KMS-11 (cell line): ENCODE measurements at regions not wholly inside any gene's neighbourhood (a gene's known extent, or its start where the extent isn't known, plus 50 kb on each side); places are given as distances from the start of the nearest gene placed in this dataset.

Source experiments
- H2AFZ ChIP-seq: fragments of 200-600 bp; sonication (generic); 2 replicates; pipeline ENCODE4 v1.6.1; 2016; ENCODE audit warnings: antibody characterized with exemption, mixed run types, low read depth
- H3K27ac ChIP-seq: fragments of 200-600 bp; sonication (generic); 2 replicates; pipeline ENCODE4 v1.6.1; 2016; ENCODE audit warnings: mild to moderate bottlenecking, mixed run types
- H3K27me3 ChIP-seq: fragments of 200-600 bp; sonication (generic); 2 replicates; pipeline ENCODE4 v1.6.1; 2017; ENCODE audit warnings: mild to moderate bottlenecking, low read depth, mixed run types, moderate library complexity; ENCODE audit not compliant: insufficient read depth
- H3K36me3 ChIP-seq: fragments of 200-600 bp; sonication (generic); 2 replicates; pipeline ENCODE4 v1.6.1; 2017; ENCODE audit warnings: mild to moderate bottlenecking, mixed run types; ENCODE audit not compliant: insufficient read depth
- H3K4me1 ChIP-seq: fragments of 200-600 bp; sonication (generic); 2 replicates; pipeline ENCODE4 v1.6.1; 2016; ENCODE audit warnings: mild to moderate bottlenecking, low read depth, mixed run types; ENCODE audit not compliant: poor library complexity, severe bottlenecking
- H3K4me2 ChIP-seq: fragments of 200-600 bp; sonication (generic); 2 replicates; pipeline ENCODE4 v1.7.0; 2016; ENCODE audit warnings: mild to moderate bottlenecking, mixed run types
- H3K4me3 ChIP-seq: fragments of 200-600 bp; sonication (generic); IDR thresholded peaks from 2 replicates; pipeline ENCODE4 v1.6.1; 2017; ENCODE audit warnings: low read depth, low read length, mixed read lengths; ENCODE audit not compliant: insufficient read depth
- H3K79me2 ChIP-seq: fragments of 200-600 bp; sonication (generic); 2 replicates; pipeline ENCODE4 v1.6.1; 2016; ENCODE audit warnings: low read depth, mixed run types; ENCODE audit not compliant: insufficient read depth
- H3K9ac ChIP-seq: fragments of 200-600 bp; sonication (generic); 2 replicates; pipeline ENCODE4 v1.6.1; 2016; ENCODE audit warnings: mild to moderate bottlenecking, mixed run types
- H4K20me1 ChIP-seq: fragments of 200-600 bp; sonication (generic); 2 replicates; pipeline ENCODE4 v1.6.1; 2016; ENCODE audit warnings: mild to moderate bottlenecking, mixed run types; ENCODE audit not compliant: insufficient read depth
- CTCF ChIP-seq: fragments of 200-600 bp; sonication (generic); conservative IDR thresholded peaks from 2 replicates; pipeline ENCODE4 v1.6.1; 2017; ENCODE audit warnings: low read depth, mild to moderate bottlenecking, antibody characterized with exemption, low read length, moderate library complexity, mixed read lengths

GRCh38 chr1:90344963-90345730, 350.2 kb downstream of the ZNF326 start:
- H3K27me3 ChIP-seq, result no peaks in the 10 kb centered on the region
- H3K36me3 ChIP-seq, result no peaks in the 10 kb centered on the region
- 0 out of 2 replicates have a peak overlapping the region, but pooled peaks have one; percentile 14 for H2AFZ ChIP-seq
- H3K27ac ChIP-seq, result peak overlapping the region; percentile 46; the same call in 1 of the 2 replicates
- no peaks in the 10 kb centered on the region for H3K79me2 ChIP-seq
- H4K20me1 ChIP-seq, result no peaks in the 10 kb centered on the region
- no peak overlapping the region for H3K4me3 ChIP-seq
- TF ChIP-seq CTCF, result no peak
- peaks cover 60% of the 10 kb centered on the region for H3K4me1 ChIP-seq
- H3K4me2 ChIP-seq, result peak overlapping the region; percentile 82
- H3K9ac ChIP-seq, result no peak overlapping the region

GRCh38 chr1:90341516-90341915, 346.6 kb downstream of the ZNF326 start:
- Histone ChIP-seq H3K4me1 (peaks cover 79% of the 10 kb centered on the region), H3K27ac (no peak overlapping the region), H4K20me1 (no peaks in the 10 kb centered on the region), H3K27me3 (no peaks in the 10 kb centered on the region), H3K4me3 (no peak overlapping the region), H3K79me2 (no peaks in the 10 kb centered on the region), H3K9ac (no peak overlapping the region), H3K36me3 (no peaks in the 10 kb centered on the region), H2AFZ (no peak overlapping the region), H3K4me2 (no peak overlapping the region)
- no peak for TF ChIP-seq CTCF

GRCh38 chr1:90340606-90341005, 345.7 kb downstream of the ZNF326 start:
- H3K27me3 ChIP-seq, result no peaks in the 10 kb centered on the region
- no peak for TF ChIP-seq CTCF
- H2AFZ ChIP-seq, result no peak overlapping the region
- no peaks in the 10 kb centered on the region for H3K36me3 ChIP-seq
- H3K4me1 ChIP-seq, result peaks cover 72% of the 10 kb centered on the region
- H3K4me2 ChIP-seq, result peak overlapping the region; percentile 10; the same call in 1 of the 2 replicates
- H3K4me3 ChIP-seq, result no peak overlapping the region
- no peaks in the 10 kb centered on the region for H3K79me2 ChIP-seq
- no peak overlapping the region for H3K27ac ChIP-seq
- H3K9ac ChIP-seq, result no peak overlapping the region
- H4K20me1 ChIP-seq, result no peaks in the 10 kb centered on the region

GRCh38 chr1:90339811-90340210, 344.9 kb downstream of the ZNF326 start:
- Histone ChIP-seq H3K36me3 (no peaks in the 10 kb centered on the region), H3K9ac (no peak overlapping the region), H3K4me3 (no peak overlapping the region), H3K79me2 (no peaks in the 10 kb centered on the region), H4K20me1 (no peaks in the 10 kb centered on the region), H3K4me1 (peaks cover 64% of the 10 kb centered on the region), H3K27ac (no peak overlapping the region; the same call in 1 of the 2 replicates), H2AFZ (no peak overlapping the region), H3K4me2 (peak overlapping the region; percentile 10; the same call in 1 of the 2 replicates), H3K27me3 (no peaks in the 10 kb centered on the region)
- no peak for TF ChIP-seq CTCF
